Neural progenitor cell (in vitro differentiated cells): ENCODE measurements at regions not wholly inside any gene's neighbourhood (a gene's known extent, or its start where the extent isn't known, plus 50 kb on each side); places are given as distances from the start of the nearest gene placed in this dataset.

ENCODE experiments used
- EZH2 ChIP-seq: fragments of 200-600 bp; sonication (generic); IDR thresholded peaks from 2 replicates; pipeline ENCODE4 v1.6.1; 2017; ENCODE audit warnings: antibody characterized with exemption, mild to moderate bottlenecking, moderate library complexity
- EZH2phosphoT487 ChIP-seq: fragments of 200-600 bp; sonication (generic); IDR thresholded peaks from 2 replicates; pipeline ENCODE4 v1.6.1; 2017; ENCODE audit warnings: antibody characterized with exemption

DNA sequence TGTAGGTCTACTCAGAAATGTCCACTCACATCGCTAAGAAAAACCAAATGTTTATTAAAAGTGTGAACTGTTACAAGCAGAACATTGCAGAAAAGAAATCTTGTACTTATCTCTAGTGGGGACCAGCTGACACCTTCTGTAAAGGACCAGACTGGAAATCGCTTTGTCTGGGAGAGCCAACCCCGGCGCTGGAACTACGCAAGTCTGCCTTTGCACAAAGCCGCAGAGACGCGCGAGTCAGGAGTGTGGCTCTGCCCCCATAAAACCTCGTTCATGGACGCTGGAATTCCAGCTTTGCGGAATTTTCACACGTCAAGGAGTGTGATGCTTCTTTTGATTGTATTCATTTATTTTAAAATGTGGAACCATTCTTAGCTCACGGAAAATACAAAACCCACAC, 141.9 kb upstream of the SALL3 start:
- TF ChIP-seq EZH2 = no peak
- TF ChIP-seq EZH2phosphoT487 = no peak
